Fibroblast of peridontal ligament (primary cell): ENCODE measurements at regions not wholly inside any gene's neighbourhood (a gene's known extent, or its start where the extent isn't known, plus 50 kb on each side); places are given as distances from the start of the nearest gene placed in this dataset.

Source experiments
- DNase-seq: peaks from one replicate; pipeline ENCODE4 v3.0.0-alpha.2; 2010; ENCODE audit errors: extremely low read depth

DNA sequence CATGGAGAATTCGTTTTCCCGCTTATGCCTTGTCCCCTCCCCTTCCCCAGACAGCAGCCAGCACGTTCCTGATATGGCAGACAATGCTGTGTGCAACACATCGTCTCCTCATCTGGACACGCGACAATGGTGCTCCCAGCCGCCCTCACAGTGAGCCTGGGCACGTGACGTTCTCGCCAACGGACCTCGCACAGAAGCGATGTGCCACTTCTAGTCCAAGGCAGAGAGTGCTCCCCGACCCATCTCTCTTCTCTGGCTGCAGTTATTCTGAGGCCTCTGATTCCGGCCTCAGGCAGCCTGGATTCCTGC, 505.4 kb downstream of the EIPR1 start:
- no peak for DNase-seq

- no peak for DNase-seq
These were observed 505.9 kb downstream of the EIPR1 start for GRCh38 chr2:2871480-2872308.

DNA sequence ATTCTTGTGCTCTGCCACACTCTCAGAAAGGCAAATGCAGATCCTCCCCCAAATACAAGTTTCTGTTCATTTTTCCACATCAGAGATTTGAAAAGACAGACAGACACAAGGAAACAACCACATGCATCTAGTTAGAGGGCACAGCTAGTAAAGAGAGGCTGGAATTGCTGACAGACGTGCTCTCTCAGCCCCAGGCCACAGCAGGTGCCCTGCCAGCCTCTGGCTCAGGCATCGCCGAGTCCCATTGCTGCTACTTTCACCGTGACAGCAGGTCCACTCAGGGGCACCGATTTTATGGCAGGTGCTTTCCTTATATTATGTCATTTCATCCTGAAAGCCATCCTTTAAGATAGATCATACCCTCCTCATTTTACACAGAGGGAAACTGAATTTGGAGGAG, 507.5 kb downstream of the EIPR1 start:
- no peak for DNase-seq

- DNase-seq, result no peak
These were observed 508.1 kb downstream of the EIPR1 start for GRCh38 chr2:2869553-2869952.

DNA sequence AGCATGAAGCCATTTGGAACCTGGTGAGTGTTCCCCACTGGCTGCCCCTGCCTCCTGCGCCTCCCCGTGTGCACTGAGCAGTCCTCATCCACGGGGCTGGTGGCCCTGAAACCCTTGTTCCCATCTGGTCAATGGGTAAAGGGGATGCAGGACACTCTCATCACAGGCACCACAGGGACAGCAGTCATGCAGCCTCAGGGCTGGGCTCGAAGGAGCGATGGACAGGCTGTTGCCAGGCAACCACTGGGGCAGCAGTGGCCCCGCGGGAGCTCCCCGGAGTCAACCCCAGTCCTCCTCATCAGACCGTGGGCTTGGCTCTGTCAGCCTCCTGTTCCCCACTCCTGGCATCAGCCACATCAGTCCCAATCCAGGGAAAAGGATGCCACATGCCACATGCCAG, 509.5 kb downstream of the EIPR1 start:
- DNase-seq, result no peak

DNA sequence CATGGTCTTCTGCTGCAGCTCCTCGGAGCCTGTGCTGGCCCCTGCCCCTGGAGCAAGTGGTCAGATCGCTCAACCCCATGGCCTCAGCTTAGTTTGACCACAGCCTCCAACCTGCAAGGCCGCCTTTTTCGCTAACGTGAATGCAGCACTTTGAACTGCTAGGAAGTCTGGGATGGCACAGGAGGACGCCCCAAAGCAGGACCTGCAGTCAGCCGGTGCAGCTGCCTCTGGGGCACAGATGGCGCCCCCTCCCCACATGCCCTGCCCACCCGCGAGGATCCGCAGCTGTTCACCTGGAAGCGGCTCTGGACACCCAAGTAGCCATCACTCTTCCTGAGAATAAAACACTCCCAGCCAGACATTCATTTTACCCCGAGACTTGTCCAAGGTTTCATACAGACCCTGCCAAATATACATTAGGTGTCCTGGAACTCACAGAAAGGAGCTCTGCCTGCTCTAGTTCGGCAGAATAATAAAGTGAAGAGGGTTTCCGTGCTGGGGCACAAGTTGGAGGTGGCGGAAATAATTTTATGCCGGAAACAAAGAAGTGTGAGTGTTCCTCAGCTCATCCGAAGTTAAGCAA, 510.1 kb downstream of the EIPR1 start:
- DNase-seq, result no peak

DNA sequence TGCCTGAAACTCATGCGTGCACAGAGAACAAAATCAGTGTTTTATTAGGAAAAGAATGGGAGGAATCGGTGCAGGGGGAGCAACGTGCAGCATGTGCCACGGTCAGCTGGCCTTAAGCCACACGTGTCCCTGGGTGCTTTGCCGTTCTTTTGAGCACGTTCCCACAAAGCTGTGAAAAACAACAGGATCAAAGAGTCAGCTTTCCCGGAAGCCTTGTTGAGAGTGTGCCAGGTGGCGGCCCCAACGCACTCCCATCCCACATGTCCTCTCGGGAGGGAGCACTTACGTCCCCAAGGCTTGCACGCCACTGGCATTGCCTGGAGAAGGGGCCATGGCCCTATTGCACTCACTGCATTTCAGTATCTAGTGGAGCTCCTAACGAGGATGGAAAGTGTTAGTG, 511.2 kb downstream of the EIPR1 start:
- DNase-seq, result no peak

DNA sequence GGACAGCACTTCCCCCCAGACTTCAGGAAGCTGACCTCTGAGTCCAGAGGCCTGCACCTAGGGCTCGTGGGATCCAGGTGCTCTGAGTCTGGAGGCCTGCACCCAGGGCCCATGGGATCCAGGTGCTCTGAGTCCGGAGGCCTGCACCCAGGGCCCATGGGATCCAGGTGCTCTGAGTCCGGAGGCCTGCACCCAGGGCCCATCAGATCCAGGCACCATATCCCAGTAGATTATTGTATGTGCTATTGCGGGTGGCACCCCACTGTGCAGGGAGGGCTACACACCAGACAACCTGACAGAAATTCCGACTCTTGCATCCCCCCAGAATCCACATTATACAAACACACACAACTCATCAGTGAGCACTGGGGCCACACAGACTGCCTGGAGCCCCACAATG, 515.2 kb downstream of the EIPR1 start:
- DNase-seq, result no peak

DNA sequence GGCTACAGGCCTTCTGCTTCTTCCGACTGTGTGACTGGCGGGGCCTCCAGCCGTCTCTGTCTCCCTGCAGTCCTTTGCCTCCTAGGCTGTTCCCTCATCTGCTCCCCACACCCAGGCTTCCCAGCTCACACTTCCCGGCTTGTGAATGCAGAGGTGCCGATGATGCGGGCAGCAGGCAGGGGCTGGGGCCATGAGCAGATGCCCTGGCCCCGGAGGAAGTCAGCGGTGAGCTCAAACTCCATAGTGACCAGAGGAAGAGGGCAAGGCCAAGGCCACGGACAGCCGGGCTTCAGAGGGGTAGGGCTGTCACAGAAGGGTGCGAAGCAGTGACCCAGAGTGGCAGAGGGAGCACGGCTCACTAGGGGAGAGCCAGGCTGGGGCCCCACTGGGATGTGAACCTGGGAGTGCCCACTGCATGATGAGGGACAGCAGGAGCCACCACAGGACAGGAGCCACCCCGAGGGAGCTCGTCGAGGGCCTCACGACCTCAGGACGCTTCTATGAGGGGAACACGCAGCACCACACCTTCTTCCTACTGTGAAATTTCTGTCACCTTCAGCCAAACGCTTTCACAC, 515.9 kb downstream of the EIPR1 start:
- DNase-seq, result no peak

DNA sequence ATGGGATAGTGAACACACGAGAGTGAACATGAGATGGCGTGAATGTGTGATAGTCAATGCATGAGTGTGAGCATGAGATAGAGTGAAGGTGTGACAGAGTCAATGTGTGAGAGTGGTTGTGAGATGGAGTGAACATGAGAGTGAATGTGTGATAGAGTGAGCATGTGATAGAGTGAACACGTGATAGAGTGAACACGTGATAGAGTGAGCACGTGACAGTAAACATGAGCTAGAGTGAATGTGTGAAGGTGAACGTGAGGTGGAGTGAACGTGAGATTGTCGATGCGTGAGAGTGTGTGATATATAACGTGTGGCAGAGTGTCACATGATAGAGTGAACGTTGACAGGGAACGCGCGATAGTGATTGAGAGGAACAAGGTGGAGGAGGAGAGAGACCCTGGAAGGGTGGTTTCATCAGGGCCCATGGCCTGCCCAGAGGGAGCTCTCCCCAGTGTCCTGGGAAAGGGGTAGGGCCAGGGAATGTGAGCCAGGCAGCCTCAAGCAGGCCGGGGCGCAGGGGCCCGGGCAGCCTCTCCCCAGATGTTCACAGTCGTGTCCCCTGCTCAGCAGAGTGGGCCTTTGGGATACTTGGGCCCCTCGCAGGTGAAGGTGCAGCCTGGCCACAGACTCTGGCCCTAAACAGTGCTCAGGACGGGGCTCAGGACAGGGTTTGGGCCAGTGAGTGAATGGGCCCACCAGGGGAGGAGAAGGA, 516.9 kb downstream of the EIPR1 start:
- no peak for DNase-seq

- no peak for DNase-seq
These were observed 517.9 kb downstream of the EIPR1 start for GRCh38 chr2:2859732-2860131.

- DNase-seq, result no peak
These were observed 518.5 kb downstream of the EIPR1 start for GRCh38 chr2:2859164-2859563.

DNA sequence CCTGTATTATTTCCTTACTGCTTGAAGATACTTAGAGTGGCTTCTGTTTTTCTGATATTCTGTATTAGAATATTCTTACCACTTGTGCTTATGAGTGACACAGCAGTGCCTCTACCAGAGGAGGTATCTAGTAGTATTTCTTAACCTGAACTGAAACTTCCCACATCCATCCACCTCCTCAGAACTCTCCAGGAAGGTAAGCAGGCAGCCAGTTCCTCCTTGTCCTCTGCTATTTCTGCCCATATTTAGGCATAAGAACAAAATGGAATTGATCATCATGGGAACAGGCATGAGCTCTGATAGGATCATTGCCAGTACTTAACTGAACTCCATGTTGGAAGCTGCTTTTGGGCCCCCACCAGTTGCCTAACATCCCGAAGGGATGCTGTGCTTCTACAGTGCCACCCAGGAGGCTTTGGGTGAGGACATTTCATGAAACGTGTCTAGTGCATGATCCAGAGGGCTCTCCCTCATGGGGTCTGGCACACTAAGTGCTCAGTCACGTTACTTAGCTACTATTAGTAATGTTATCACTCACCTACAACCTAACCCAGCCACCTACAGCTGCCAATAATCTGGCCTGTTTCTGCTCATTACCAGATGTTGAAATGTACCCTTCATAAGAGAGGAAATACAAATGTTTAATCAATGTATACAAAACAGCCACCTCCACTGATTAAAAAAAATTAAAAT, 520.7 kb downstream of the EIPR1 start:
- no peak for DNase-seq

- no peak for DNase-seq
These were observed 522.3 kb downstream of the EIPR1 start for GRCh38 chr2:2855297-2855696.

GRCh38 chr2:2853346-2853745, 522.3 kb upstream of the MYT1L start:
- DNase-seq, result no peak

DNA sequence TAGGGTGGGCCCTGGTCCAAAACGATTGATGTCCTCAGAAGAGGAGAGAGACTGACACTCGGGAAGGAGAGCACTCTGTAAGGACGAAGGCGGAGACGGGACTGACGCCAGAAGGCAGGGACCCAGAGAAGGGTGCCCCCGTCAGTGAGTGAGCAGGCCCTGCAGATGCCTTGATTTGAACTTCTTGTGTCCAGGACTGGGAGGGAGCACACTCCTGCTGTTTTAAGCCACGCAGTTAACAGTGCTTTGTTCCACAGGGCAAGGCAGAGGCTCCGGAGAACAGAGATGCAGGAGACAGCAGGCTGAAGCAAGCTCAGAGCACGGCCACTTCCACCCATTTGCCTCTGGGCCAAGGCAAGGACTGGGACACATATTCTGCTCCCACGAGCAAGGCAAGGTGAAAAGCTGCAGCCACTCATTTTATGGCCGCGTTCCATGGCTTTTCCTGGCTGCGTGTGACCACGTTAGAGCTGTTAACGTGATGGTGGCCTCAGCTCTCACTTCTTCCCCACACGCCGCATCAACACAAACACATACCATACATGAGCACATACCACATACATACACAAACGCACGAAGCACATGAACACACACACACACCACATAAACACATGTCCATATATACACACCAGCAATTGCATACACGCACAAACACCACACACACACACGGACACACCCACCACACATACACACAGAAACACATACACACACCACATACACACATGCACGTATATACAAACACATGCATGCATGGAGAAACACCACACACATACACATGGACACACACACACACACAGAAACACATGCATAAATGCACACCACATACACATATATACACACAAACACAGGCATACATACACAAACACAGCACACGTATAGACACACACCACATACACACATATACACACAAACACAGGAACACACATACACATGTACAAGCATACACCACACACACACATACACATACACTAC, 521.0 kb upstream of the MYT1L start:
- no peak for DNase-seq

GRCh38 chr2:2851316-2851715, 520.2 kb upstream of the MYT1L start:
- no peak for DNase-seq

- no peak for DNase-seq
These were observed 519.8 kb upstream of the MYT1L start for GRCh38 chr2:2850859-2851258.

- no peak for DNase-seq
These were observed 519.2 kb upstream of the MYT1L start for GRCh38 chr2:2850218-2850755.

GRCh38 chr2:2849464-2850217, 518.6 kb upstream of the MYT1L start:
- no peak for DNase-seq
